IMR-90 (cell line): ENCODE measurements at regions not wholly inside any gene's neighbourhood (a gene's known extent, or its start where the extent isn't known, plus 50 kb on each side); places are given as distances from the start of the nearest gene placed in this dataset.

Experiments used
- ATAC-seq: fragments of 200-7000 bp; cut with Tn5 transposase; 2 replicates; pipeline ENCODE4 v1.9.1; 2020; ENCODE audit warnings: low read depth, mild to moderate bottlenecking, moderate library complexity
- BruUV-seq: library from RNA; stranded (reverse); fragments of 400-500 nt; replicated peaks from 2 replicates; lab custom pipeline; 2021; lab: Mats Ljungman, UMichigan
- CTCF ChIA-PET: fragments of 300-600 bp; formaldehyde crosslinking; extraction: SDS; loops from one replicate; lab custom pipeline; 2021; ENCODE audit warnings: antibody characterized with exemption; lab: Yijun Ruan, JAX
- POLR2A ChIA-PET: fragments of 300-600 bp; sonication (Branson Sonifier 250); formaldehyde crosslinking; loops from one replicate; lab custom pipeline; 2022; ENCODE audit warnings: antibody characterized with exemption; ENCODE audit not compliant: unreplicated experiment; lab: Charles Lee
- DNase-seq: peaks from one replicate; pipeline ENCODE4 v3.0.0; 2013
- H2AFZ ChIP-seq: replicated peaks from 2 replicates; pipeline ENCODE3; 2013; ENCODE audit warnings: low read length, mild to moderate bottlenecking; ENCODE audit not compliant: poor library complexity
- H2AK5ac ChIP-seq: 2 replicates; pipeline ENCODE4 v1.6.1; 2013; ENCODE audit warnings: low read depth, low read length, inconsistent platforms
- H2AK9ac ChIP-seq: replicated peaks from 2 replicates; pipeline ENCODE3; 2013; ENCODE audit warnings: mild to moderate bottlenecking, low read depth, low read length, moderate library complexity; ENCODE audit not compliant: poor library complexity
- H2BK120ac ChIP-seq: 2 replicates; pipeline ENCODE4 v1.6.1; 2013; ENCODE audit warnings: low read depth, low read length, inconsistent platforms
- H2BK15ac ChIP-seq: 3 replicates; pipeline ENCODE4 v1.6.1; 2013; ENCODE audit warnings: low read depth, low read length, inconsistent platforms
- H2BK20ac ChIP-seq: 2 replicates; pipeline ENCODE4 v1.6.1; 2013; ENCODE audit warnings: low read depth, mild to moderate bottlenecking, inconsistent platforms, low read length, moderate library complexity
- H2BK5ac ChIP-seq: 2 replicates; pipeline ENCODE4 v1.6.1; 2013; ENCODE audit warnings: mild to moderate bottlenecking, low read depth, low read length, inconsistent platforms; ENCODE audit not compliant: poor library complexity, severe bottlenecking
- H3K14ac ChIP-seq: replicated peaks from 2 replicates; pipeline ENCODE4 v1.6.1; 2013; ENCODE audit warnings: low read depth, low read length, inconsistent platforms
- H3K18ac ChIP-seq: 2 replicates; pipeline ENCODE4 v1.6.1; 2013; ENCODE audit warnings: low read depth, low read length, control low read depth
- H3K23ac ChIP-seq: 2 replicates; pipeline ENCODE4 v1.6.1; 2013; ENCODE audit warnings: low read depth, low read length, inconsistent platforms
- H3K27ac ChIP-seq: 2 replicates; pipeline ENCODE4 v1.5.1; 2013; ENCODE audit warnings: mild to moderate bottlenecking, control low read depth, low read length; ENCODE audit not compliant: insufficient read depth
- H3K27me3 ChIP-seq: 2 replicates; pipeline ENCODE4 v1.6.1; 2013; ENCODE audit warnings: low read length; ENCODE audit not compliant: control insufficient read depth, insufficient read depth
- H3K36me3 ChIP-seq: 2 replicates; pipeline ENCODE4 v1.6.1; 2013; ENCODE audit warnings: low read length, mixed read lengths; ENCODE audit not compliant: control insufficient read depth, insufficient read depth
- H3K4ac ChIP-seq: 2 replicates; pipeline ENCODE4 v1.6.1; 2013; ENCODE audit warnings: low read depth, low read length, inconsistent platforms
- H3K4me1 ChIP-seq: 2 replicates; pipeline ENCODE4 v1.6.1; 2013; ENCODE audit warnings: low read length, mixed read lengths; ENCODE audit not compliant: control insufficient read depth, insufficient read depth
- H3K4me2 ChIP-seq: 2 replicates; pipeline ENCODE4 v1.6.1; 2013; ENCODE audit warnings: low read depth, mild to moderate bottlenecking, control low read depth, low read length, moderate library complexity
- H3K4me3 ChIP-seq: 2 replicates; pipeline ENCODE4 v1.5.1; 2013; ENCODE audit warnings: low read depth, mild to moderate bottlenecking, control low read depth, low read length, moderate library complexity; ENCODE audit not compliant: insufficient read depth
- H3K56ac ChIP-seq: 2 replicates; pipeline ENCODE4 v1.6.1; 2013; ENCODE audit warnings: low read length, inconsistent platforms; ENCODE audit not compliant: insufficient read depth; ENCODE audit errors: extremely low read depth
- H3K79me1 ChIP-seq, 2 experiments: 2 replicates each; pipeline ENCODE4 v1.6.1; 2013; ENCODE audit warnings: low read length in 2 of 2, inconsistent platforms in 1 of 2, low read depth in 1 of 2
- H3K9ac ChIP-seq: 2 replicates; pipeline ENCODE4 v1.6.1; 2013; ENCODE audit warnings: low read depth, low read length, control low read depth
- H3K9me1 ChIP-seq: 2 replicates; pipeline ENCODE4 v1.6.1; 2013; ENCODE audit warnings: low read length, inconsistent platforms; ENCODE audit not compliant: insufficient read depth
- H3K9me3 ChIP-seq: 2 replicates; pipeline ENCODE4 v1.6.1; 2013; ENCODE audit warnings: low read length; ENCODE audit not compliant: control insufficient read depth, insufficient read depth
- H4K20me1 ChIP-seq: 2 replicates; pipeline ENCODE4 v1.6.1; 2013; ENCODE audit warnings: low read length, inconsistent platforms; ENCODE audit not compliant: insufficient read depth
- H4K5ac ChIP-seq: 2 replicates; pipeline ENCODE4 v1.6.1; 2013; ENCODE audit warnings: mild to moderate bottlenecking, low read depth, low read length, control low read depth
- H4K8ac ChIP-seq, 2 experiments: 2 replicates each; pipeline ENCODE4 v1.6.1; 2013; ENCODE audit warnings: low read depth in 2 of 2, low read length in 2 of 2, control low read depth in 1 of 2, inconsistent platforms in 1 of 2
- H4K91ac ChIP-seq: 2 replicates; pipeline ENCODE4 v1.6.1; 2013; ENCODE audit warnings: low read depth, low read length, inconsistent platforms; ENCODE audit not compliant: insufficient read depth
- BHLHE40 ChIP-seq: fragments of 150-350 bp; IDR thresholded peaks from 2 replicates; pipeline ENCODE4 v1.6.1; 2016; ENCODE audit warnings: mild to moderate bottlenecking, low read depth, low read length
- CHD1 ChIP-seq: IDR thresholded peaks from 2 replicates; pipeline ENCODE4 v1.6.1; 2012; ENCODE audit warnings: low read depth, low read length, improper control_type of control experiment
- CTCF ChIP-seq: conservative IDR thresholded peaks from 2 replicates; pipeline ENCODE4 v1.5.1; 2012; ENCODE audit warnings: mild to moderate bottlenecking, low read depth, low read length, improper control_type of control experiment
- ELK1 ChIP-seq: fragments of 150-350 bp; IDR thresholded peaks from 2 replicates; pipeline ENCODE4 v1.6.1; 2016; ENCODE audit warnings: low read depth, mild to moderate bottlenecking, low read length, moderate library complexity, borderline replicate concordance
- FOS ChIP-seq: fragments of 150-350 bp; IDR thresholded peaks from 2 replicates; pipeline ENCODE4 v1.6.1; 2016; ENCODE audit warnings: low read depth, low read length
- MAFK ChIP-seq: IDR thresholded peaks from 2 replicates; pipeline ENCODE4 v1.6.1; 2012; ENCODE audit warnings: low read depth, low read length, improper control_type of control experiment
- MAZ ChIP-seq: IDR thresholded peaks from 2 replicates; pipeline ENCODE4 v1.6.1; 2012; ENCODE audit warnings: low read depth, mild to moderate bottlenecking, low read length, improper control_type of control experiment, moderate library complexity, borderline replicate concordance
- MXI1 ChIP-seq: IDR thresholded peaks from 2 replicates; pipeline ENCODE4 v1.6.1; 2012; ENCODE audit warnings: low read depth, mild to moderate bottlenecking, low read length, moderate library complexity, borderline replicate concordance
- NFE2L2 ChIP-seq: fragments of 150-350 bp; IDR thresholded peaks from 2 replicates; pipeline ENCODE4 v1.6.1; 2016; ENCODE audit warnings: low read depth, mild to moderate bottlenecking, low read length
- POLR2A ChIP-seq: IDR thresholded peaks from 2 replicates; pipeline ENCODE4 v1.6.1; 2012; ENCODE audit warnings: mild to moderate bottlenecking, low read depth, low read length
- RAD21 ChIP-seq: IDR thresholded peaks from 2 replicates; pipeline ENCODE4 v1.6.1; 2012; ENCODE audit warnings: low read length, improper control_type of control experiment
- RFX5 ChIP-seq: IDR thresholded peaks from 2 replicates; pipeline ENCODE4 v1.8.0; 2012; ENCODE audit warnings: low read depth, mild to moderate bottlenecking, low read length, moderate library complexity
- USF2 ChIP-seq: fragments of 150-350 bp; IDR thresholded peaks from 2 replicates; pipeline ENCODE4 v1.6.1; 2017; ENCODE audit warnings: mild to moderate bottlenecking, antibody characterized with exemption, low read length, low read depth
- WGBS, 2 experiments: methylation state at CpG; one replicate each; pipeline versions ENCODE4 v1.1.5 to v1.1.7; 2013; ENCODE audit warnings: missing lambda C conversion rate in 2 of 2; ENCODE audit not compliant: insufficient read length in 1 of 2; ENCODE audit errors: extremely low coverage in 2 of 2; 5-methylcytosine and 5-hydroxymethylcytosine counted together
- dilution Hi-C: fragments of 300-500 bp; cut with HindIII; formaldehyde crosslinking; loops from one replicate; pipeline ENCODE4 v1.14.3; 2018; ENCODE audit warnings: low sequenced_read_pairs; ENCODE audit not compliant: unreplicated experiment
- in situ Hi-C: fragments of 300-500 bp; cut with MboI; formaldehyde crosslinking; loops from 3 replicates; pipeline ENCODE4 v1.14.3; 2019; ENCODE audit warnings: low sequenced_read_pairs, inconsistent platforms, mixed read lengths
- intact Hi-C: fragments of 100-400 bp; cut with micrococcal nuclease; formaldehyde crosslinking; loops from 2 replicates; pipeline ENCODE4 v1.10.0; 2022

- Histone ChIP-seq H3K14ac (no peak overlapping the region), H4K5ac (no peak overlapping the region), H2AFZ (no peak overlapping the region), H4K91ac (no peak overlapping the region), H2AK9ac (no peak overlapping the region), H2BK20ac (no peak overlapping the region), H3K18ac (no peak overlapping the region), H4K20me1 (no peaks in the 10 kb centered on the region), H3K79me1 (peaks cover 0 to 3% of the 10 kb centered on the region in 2 experiments; a peak in 2 of 4 replicates), H2AK5ac (no peak overlapping the region), H4K8ac (no peak overlapping the region), H2BK5ac (no peak overlapping the region), H3K36me3 (no peaks in the 10 kb centered on the region), H3K56ac (no peak overlapping the region), H3K4me2 (no peak overlapping the region), H3K27ac (no peak overlapping the region), H3K4ac (no peak overlapping the region; the same call in 1 of the 2 replicates), H3K9ac (no peak overlapping the region), H3K23ac (no peak overlapping the region), H3K9me1 (no peaks in the 10 kb centered on the region), H3K9me3 (peaks cover 6% of the 10 kb centered on the region), H3K4me3 (no peak overlapping the region), H2BK15ac (no peak overlapping the region), H3K4me1 (no peaks in the 10 kb centered on the region), H2BK120ac (no peak overlapping the region), H3K27me3 (peaks cover 11% of the 10 kb centered on the region; the same call in 1 of the 2 replicates)
- ChIA-PET POLR2A (no interaction called here), CTCF (no interaction called here)
- ATAC-seq (no peak), DNase-seq (no peak)
- TF ChIP-seq CHD1 (no peak), NFE2L2 (no peak), RFX5 (no peak), RAD21 (no peak), CTCF (no peak), MAZ (no peak), MXI1 (no peak), POLR2A (no peak), MAFK (no peak), FOS (no peak), USF2 (no peak), ELK1 (no peak), BHLHE40 (no peak)
- in situ Hi-C loops (loop anchor here (5.0 to 25.0 kb wide), 2 partner anchors 185 to 760 kb away; no protein-coding TSS in a partner anchor), dilution Hi-C loops (no loop called here), intact Hi-C loops (loop anchor here (2.0 to 5.0 kb wide), 2 partner anchors 197 to 765 kb away; no protein-coding TSS in a partner anchor)
- WGBS, 2 experiments, result no CpG with 5 or more reads among the region's 2 CpGs
- BruUV-seq, result no TSS peak
These were observed 61.5 kb upstream of the CTIF start for GRCh38 chr18:48477348-48477747.
